HCT116 (cell line): ENCODE measurements at regions not wholly inside any gene's neighbourhood (a gene's known extent, or its start where the extent isn't known, plus 50 kb on each side); places are given as distances from the start of the nearest gene placed in this dataset.

ENCODE experiments used
- CEBPB ChIP-seq: IDR thresholded peaks from 2 replicates; pipeline ENCODE4 v1.6.1; 2012; ENCODE audit warnings: low read depth
- CTCF ChIP-seq, 3 experiments: fragments of 200-600 bp in 1 of 3; sonication (generic) in 1 of 3; IDR thresholded peaks in 2 of 3; conservative IDR thresholded peaks in 1 of 3; 2 replicates each; pipeline ENCODE4 v1.5.1; 2012 to 2017; ENCODE audit warnings: low read depth in 2 of 3, low read length in 2 of 3, antibody characterized with exemption in 1 of 3, borderline replicate concordance in 1 of 3, control low read depth in 1 of 3, mild to moderate bottlenecking in 1 of 3, mixed read lengths in 1 of 3, mixed run types in 1 of 3, moderate library complexity in 1 of 3; ENCODE audit not compliant: insufficient read depth in 1 of 3
- POLR2AphosphoS5 ChIP-seq: IDR thresholded peaks from 2 replicates; pipeline ENCODE4 v1.6.1; 2011; ENCODE audit warnings: mild to moderate bottlenecking, low read depth, low read length, moderate library complexity
- SIN3A ChIP-seq: IDR thresholded peaks from 2 replicates; pipeline ENCODE4 v1.6.1; 2012; ENCODE audit warnings: low read depth
- YY1 ChIP-seq: IDR thresholded peaks from 2 replicates; pipeline ENCODE4 v1.6.1; 2011; ENCODE audit warnings: low read length, low read depth, moderate library complexity, mild to moderate bottlenecking; ENCODE audit not compliant: insufficient replicate concordance; ENCODE audit errors: extremely low read depth

DNA sequence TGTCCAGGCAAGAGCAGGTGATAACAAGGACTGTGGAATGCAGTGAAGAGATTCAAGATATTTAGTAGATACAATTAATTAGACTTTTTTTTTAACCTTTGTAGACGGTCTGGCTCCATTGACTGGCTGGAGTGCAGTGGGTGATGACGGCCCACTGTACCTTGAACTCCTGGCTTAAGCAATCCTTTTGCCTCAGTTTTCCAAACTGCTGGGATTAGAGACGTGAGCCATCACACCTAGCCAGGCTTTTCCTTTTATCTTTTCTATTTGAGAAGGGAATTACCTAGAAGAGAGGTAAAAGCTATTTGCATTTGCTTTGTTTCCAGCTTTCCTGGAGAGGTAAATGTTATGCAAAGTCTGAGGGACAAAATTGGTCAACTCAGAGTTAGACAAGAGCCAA lies 213.0 kb upstream of the MAGI2 start:
- TF ChIP-seq YY1 (no peak), CTCF (IDR thresholded peaks at IDR 0.05 in 2 of 3, conservative IDR thresholded peaks at IDR 0.05 in 1 of 3; ENCODE audit: borderline replicate concordance in 1 of 3, insufficient read depth in 1 of 3, low read depth in 2 of 3, low read length in 2 of 3) (no peak), SIN3A (no peak), POLR2AphosphoS5 (no peak), CEBPB (no peak)
